ENCODE measurements at regions not wholly inside any gene's neighbourhood (a gene's known extent, or its start where the extent isn't known, plus 50 kb on each side); places are given as distances from the start of the nearest gene placed in this dataset.

GRCh38 chr9:21615018-21615417, 132.9 kb upstream of the IFNE start:
- no peak overlapping the region for H3K27ac ChIP-seq (ENCODE audit: extremely low read length, insufficient read depth, low read length)
- ATAC-seq (no peak), FAIRE-seq (no peak), DNase-seq (ENCODE audit: low spot score) (no peak)
- H3K79me2 ChIP-seq (ENCODE audit: insufficient read depth, low read length) = no peaks in the 10 kb centered on the region
- intact Hi-C loops (cut with micrococcal nuclease; ENCODE audit: unreplicated experiment) = no loop called here
- 0% methylated on average over 1 of the region's 1 CpG for WGBS (ENCODE audit: low lambda C conversion rate)
- no peak overlapping the region for H2AFZ ChIP-seq (ENCODE audit: low read length)
- no peak overlapping the region for H3K4me3 ChIP-seq (replicated peaks in 1 of 3; ENCODE audit: insufficient read depth in 1 of 3, low read depth in 2 of 3, low read length in 3 of 3)
- no peak overlapping the region for H3K4me2 ChIP-seq (ENCODE audit: low read depth, low read length)
- no peaks in the 10 kb centered on the region for H3K36me3 ChIP-seq (replicated peaks in 1 of 2; ENCODE audit: control insufficient read depth in 1 of 2, insufficient read depth in 2 of 2, low read length in 2 of 2)
- TF ChIP-seq HNRNPUL1 (IDR thresholded peaks at IDR 0.05; ENCODE audit: low read depth, low read length) = no peak
- TF ChIP-seq ZFP62 (CRISPR knock-in tag; IDR thresholded peaks at IDR 0.05) = no peak
- no peak for TF ChIP-seq RFX1 (IDR thresholded peaks at IDR 0.05)
- no peak for TF ChIP-seq ZNF10 (CRISPR knock-in tag; IDR thresholded peaks at IDR 0.05; ENCODE audit: borderline replicate concordance, low read depth)
- TF ChIP-seq STAT6 (CRISPR knock-in tag; IDR thresholded peaks at IDR 0.05; ENCODE audit: borderline replicate concordance) = no peak
- no TSS peak for BruUV-seq (replicated peaks)
- H3K4me1 ChIP-seq (ENCODE audit: insufficient read depth, low read length) = no peaks in the 10 kb centered on the region
- ChIA-PET POLR2A (no interaction called here), CTCF (ENCODE audit: low intra/inter-chr PET ratio, low total read pairs) (no interaction called here)
- no peak overlapping the region for H3K9ac ChIP-seq (ENCODE audit: insufficient read depth, low read depth, low read length)
- H4K20me1 ChIP-seq (ENCODE audit: insufficient read depth, low read length) = no peaks in the 10 kb centered on the region
- H3K9me3 ChIP-seq (ENCODE audit: low read length) = no peaks in the 10 kb centered on the region
- in situ Hi-C loops (cut with HindIII; ENCODE audit: extremely low pct_ligation_motif_present, low pct_unique_long_range_greater_than_20kb) = no loop called here
- no peaks in the 10 kb centered on the region for H3K27me3 ChIP-seq (ENCODE audit: control insufficient read depth in 1 of 2, insufficient read depth in 2 of 2, low read length in 2 of 2)

- CTCF ChIA-PET (ENCODE audit: low intra/inter-chr PET ratio, low total read pairs) = no interaction called here
- no peak overlapping the region for H3K9ac ChIP-seq (ENCODE audit: insufficient read depth, low read depth, low read length)
- DNase-seq (ENCODE audit: low spot score) (no peak), FAIRE-seq (no peak), ATAC-seq (no peak)
- H3K27me3 ChIP-seq (ENCODE audit: control insufficient read depth in 1 of 2, insufficient read depth in 2 of 2, low read length in 2 of 2) = no peaks in the 10 kb centered on the region
- BruUV-seq (replicated peaks) = no TSS peak
- no peaks in the 10 kb centered on the region for H3K79me2 ChIP-seq (ENCODE audit: insufficient read depth, low read length)
- in situ Hi-C loops (cut with HindIII; ENCODE audit: extremely low pct_ligation_motif_present, low pct_unique_long_range_greater_than_20kb) = no loop called here
- POLR2A ChIA-PET = no interaction called here
- 61% methylated on average over 4 of the region's 4 CpGs for WGBS (ENCODE audit: low lambda C conversion rate)
- H3K4me3 ChIP-seq (replicated peaks in 1 of 3; ENCODE audit: insufficient read depth in 1 of 3, low read depth in 2 of 3, low read length in 3 of 3) = no peak overlapping the region
- no peak overlapping the region for H3K4me2 ChIP-seq (ENCODE audit: low read depth, low read length)
- no peak overlapping the region for H3K27ac ChIP-seq (ENCODE audit: extremely low read length, insufficient read depth, low read length)
- no peaks in the 10 kb centered on the region for H4K20me1 ChIP-seq (ENCODE audit: insufficient read depth, low read length)
- no peaks in the 10 kb centered on the region for H3K4me1 ChIP-seq (ENCODE audit: insufficient read depth, low read length)
- intact Hi-C loops (cut with micrococcal nuclease; ENCODE audit: unreplicated experiment) = no loop called here
- no peak overlapping the region for H2AFZ ChIP-seq (ENCODE audit: low read length)
- H3K9me3 ChIP-seq (ENCODE audit: low read length) = no peaks in the 10 kb centered on the region
- H3K36me3 ChIP-seq (replicated peaks in 1 of 2; ENCODE audit: control insufficient read depth in 1 of 2, insufficient read depth in 2 of 2, low read length in 2 of 2) = no peaks in the 10 kb centered on the region
- TF ChIP-seq FOXK2 (IDR thresholded peaks at IDR 0.05) (no peak), SMC3 (IDR thresholded peaks at IDR 0.05; ENCODE audit: low read length) (no peak), AGO2 (optimal IDR thresholded peaks at IDR 0.05; ENCODE audit: low read depth, low read length) (no peak), KDM6A (CRISPR knock-in tag; IDR thresholded peaks at IDR 0.05; ENCODE audit: low read depth) (no peak), ZSCAN21 (CRISPR knock-in tag; IDR thresholded peaks at IDR 0.05; ENCODE audit: borderline replicate concordance) (no peak), SP2 (CRISPR knock-in tag; IDR thresholded peaks at IDR 0.05) (no peak), FOXO1 (CRISPR knock-in tag; IDR thresholded peaks at IDR 0.05) (no peak), CCAR2 (optimal IDR thresholded peaks at IDR 0.05; ENCODE audit: low read depth, low read length) (no peak), MXD3 (CRISPR knock-in tag; IDR thresholded peaks at IDR 0.05) (no peak), EEA1 (CRISPR knock-in tag; IDR thresholded peaks at IDR 0.05; ENCODE audit: borderline replicate concordance) (no peak), ATF7 (IDR thresholded peaks at IDR 0.05) (no peak), ATF7 (CRISPR knock-in tag; IDR thresholded peaks at IDR 0.05) (no peak), CTCF (CRISPR knock-in tag; IDR thresholded peaks at IDR 0.05) (no peak)
Observed at GRCh38 chr9:21615446-21615845, 133.3 kb upstream of the IFNE start.

All from HepG2 (cell line).